Activated naive CD4-positive, alpha-beta T cell (primary cell): ENCODE measurements at regions not wholly inside any gene's neighbourhood (a gene's known extent, or its start where the extent isn't known, plus 50 kb on each side); places are given as distances from the start of the nearest gene placed in this dataset.

Source experiments
- DNase-seq, 4 experiments: peaks; one replicate each; lab custom pipeline; 2025; lab: John Stamatoyannopoulos, UW

- no peak for DNase-seq
These were observed 192.6 kb upstream of the NAV2 start for GRCh38 chr11:19519912-19520641.

DNA sequence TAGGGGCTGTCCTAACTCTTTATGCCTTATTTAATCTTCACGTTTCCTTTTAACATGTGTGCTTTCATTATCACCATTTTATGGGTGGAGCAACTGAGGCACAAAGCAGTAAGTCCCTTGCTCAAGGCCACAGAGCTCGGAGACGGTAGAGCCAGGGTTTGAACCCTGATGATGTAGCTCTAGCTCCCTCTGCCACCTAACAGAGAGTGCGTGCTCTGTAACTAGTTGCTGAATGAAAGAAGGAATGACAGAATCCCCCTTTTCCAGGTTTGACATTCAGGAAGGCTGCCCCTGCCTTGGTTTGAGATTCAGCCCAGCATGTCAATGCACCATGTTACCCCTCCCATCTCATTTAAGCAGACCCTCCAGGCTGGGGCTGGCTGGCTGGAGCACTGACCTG, 193.3 kb upstream of the NAV2 start:
- no peak for DNase-seq

DNA sequence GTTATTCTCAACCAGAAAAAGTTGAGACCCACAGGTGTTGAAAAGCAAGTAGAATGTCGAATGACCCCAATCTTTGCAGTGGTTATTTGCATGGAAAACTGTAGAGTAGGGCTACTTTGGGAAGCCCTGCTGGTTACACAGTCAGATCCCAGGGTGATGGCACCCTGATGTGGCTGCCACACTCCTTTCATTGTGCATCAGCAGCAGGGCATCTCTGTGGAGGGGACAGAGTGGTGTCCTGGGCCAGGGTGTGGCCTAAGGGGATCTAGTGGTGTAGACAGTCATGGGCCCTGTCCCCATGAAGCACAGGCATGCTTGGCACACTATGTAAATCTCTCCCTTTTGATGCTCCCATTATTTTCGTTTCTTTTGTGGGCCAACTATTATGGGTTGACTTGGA, 199.4 kb upstream of the NAV2 start:
- DNase-seq: no peak

DNA sequence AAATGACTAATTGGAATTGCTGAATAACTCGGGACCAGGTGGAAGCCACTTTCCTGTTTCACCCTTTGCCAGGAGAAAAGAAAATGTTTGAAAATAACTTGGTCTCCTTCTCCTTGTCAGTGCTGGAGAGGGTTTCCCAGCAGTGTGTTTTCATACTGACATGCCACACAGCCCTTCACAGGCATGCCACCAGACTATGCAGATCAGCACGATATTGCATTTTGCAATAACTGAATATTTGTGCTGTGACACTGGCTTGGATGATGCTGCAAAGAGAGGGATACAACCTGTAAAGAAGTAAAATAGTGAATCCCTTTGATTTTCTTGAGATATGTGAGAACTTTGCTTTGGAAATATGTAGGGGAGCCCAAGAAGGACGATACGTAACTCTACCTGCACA, 200.0 kb upstream of the NAV2 start:
- no peak for DNase-seq

- no peak for DNase-seq
These were observed 201.0 kb upstream of the NAV2 start for GRCh38 chr11:19511413-19512183.

DNA sequence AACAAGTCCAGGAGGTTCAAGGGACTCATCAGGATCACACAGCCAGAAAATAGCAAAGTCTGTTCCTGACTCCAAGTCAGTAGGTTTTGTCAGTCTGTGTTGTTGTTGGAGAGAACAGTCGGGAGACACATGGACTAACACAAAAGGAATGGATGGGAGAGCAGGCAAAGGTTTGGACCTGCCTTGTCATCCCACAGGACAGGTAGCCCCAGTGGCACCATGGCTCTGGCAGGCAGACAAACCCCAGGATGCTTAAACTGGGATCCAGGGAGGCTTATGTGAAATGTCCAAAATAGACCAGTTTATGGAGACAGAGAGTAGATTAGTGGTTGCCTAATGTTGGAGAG, 201.6 kb upstream of the NAV2 start:
- no peak for DNase-seq

- no peak for DNase-seq
These were observed 202.2 kb upstream of the NAV2 start for GRCh38 chr11:19510468-19510867.

- no peak for DNase-seq
These were observed 203.4 kb upstream of the NAV2 start for GRCh38 chr11:19509215-19509614.

GRCh38 chr11:19508165-19508564, 204.5 kb upstream of the NAV2 start:
- no peak for DNase-seq

- DNase-seq: no peak
These were observed 205.7 kb upstream of the NAV2 start for GRCh38 chr11:19506816-19507486.

- no peak for DNase-seq
These were observed 209.9 kb upstream of the NAV2 start for GRCh38 chr11:19502691-19503253.

DNA sequence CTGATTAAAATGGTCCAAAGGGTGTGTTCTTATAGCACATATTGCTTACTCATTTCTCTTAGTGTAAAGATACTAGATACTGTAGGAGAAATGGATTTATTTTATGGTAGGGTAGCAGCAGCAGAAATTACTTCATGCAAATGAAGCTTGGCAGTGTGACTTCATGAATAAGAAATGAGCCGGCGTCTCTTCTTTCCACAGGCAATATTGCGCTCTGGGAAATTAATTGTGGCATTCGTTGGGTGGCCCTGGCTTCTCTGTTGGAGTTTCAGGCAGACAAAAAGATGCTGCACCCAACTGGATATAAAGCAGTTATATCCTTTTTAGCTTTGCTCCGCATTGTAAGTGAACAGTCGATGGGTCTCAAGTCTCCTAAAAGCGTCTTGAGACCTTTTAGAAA, 211.0 kb upstream of the NAV2 start:
- no peak for DNase-seq

- no peak for DNase-seq
These were observed 212.6 kb upstream of the NAV2 start for GRCh38 chr11:19499999-19500398.

DNA sequence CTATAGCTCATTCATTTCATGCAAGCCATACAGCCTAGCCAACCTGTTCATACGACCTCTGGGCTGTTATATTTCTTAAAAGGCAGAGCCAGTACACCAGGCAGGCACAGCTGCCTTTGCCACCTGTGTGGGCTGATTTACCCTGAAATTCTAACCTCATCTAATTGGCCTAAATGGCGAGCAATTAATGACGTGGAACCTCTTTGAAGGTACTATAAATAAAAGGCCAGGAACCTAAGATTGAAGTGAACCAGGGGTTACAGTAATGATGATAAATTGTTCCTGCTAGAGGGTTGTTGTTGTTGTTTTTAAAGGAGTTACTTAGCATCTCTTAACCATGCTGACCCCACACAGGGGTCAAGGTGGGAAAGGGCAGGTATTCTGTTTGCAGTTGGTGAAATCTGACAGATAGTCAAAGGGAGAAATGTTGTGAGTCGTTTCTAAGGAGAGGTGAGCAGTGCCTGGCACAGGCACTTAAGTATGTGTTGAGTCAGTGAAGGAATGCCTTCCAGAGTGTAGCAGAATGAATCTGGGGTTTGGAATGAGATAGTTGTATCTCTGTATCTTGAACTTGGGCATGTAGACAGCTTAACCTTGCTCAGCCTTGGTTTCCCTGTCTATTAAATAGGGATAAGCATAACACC, 213.5 kb upstream of the NAV2 start:
- no peak for DNase-seq

DNA sequence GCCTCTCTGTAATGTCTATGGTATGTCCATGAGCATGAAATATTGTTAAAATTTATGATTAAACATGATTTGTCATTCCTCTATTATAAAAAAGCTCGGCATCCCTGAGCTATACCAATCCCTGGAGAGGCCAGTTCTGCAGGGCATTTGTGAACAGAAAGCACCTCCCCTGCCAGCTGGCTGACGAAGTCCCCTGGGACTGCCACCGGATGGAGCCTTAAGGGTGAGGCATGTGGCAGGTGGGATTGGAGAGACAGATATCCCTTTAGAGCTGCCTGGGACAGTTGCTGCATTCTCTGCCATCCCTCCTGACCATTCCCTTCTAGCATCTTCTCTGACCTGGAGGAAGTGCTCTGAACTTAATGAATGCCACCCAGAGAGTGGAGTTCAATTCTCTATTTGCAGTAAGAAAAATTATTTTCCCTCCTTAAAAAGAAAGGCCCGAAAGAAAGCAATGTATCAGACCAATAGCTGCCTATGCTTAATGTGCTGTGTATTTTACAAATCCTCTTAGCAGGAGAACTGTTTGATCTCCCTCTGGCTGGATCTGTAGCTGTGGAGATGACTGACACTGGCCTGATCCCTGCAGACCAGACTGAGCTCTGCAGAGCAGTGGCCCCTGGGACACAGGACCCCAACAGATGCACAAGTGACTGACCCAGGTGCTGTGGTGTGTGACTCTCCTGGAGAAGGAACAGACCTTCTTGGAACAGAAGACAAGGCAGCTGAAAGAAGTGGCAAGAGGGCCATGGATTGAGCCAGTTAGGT, 219.0 kb upstream of the NAV2 start:
- DNase-seq: no peak

GRCh38 chr11:19482319-19483100, 230.1 kb upstream of the NAV2 start:
- no peak for DNase-seq

DNA sequence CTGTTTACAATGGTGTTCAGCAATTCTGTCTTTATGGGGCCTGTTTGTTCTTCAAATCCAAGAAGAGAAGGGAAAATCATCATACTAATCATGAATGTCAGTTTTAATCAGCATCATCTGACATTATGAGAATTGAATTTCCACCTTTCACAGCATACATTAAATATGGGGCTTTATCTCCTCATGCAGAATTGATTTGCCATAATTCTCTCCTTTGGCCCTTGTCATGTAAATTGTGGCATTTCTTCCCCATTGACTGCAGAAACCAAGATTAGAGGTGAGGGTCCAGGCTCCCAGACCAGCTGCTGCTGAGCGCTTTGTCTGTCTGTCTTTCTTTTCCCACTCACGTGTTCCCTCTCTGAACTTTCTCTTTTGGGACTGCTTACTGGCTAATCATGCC, 232.1 kb upstream of the NAV2 start:
- no peak for DNase-seq

GRCh38 chr11:19478891-19479290, 233.7 kb upstream of the NAV2 start:
- DNase-seq: no peak

GRCh38 chr11:19474954-19475721, 234.4 kb upstream of the E2F8 start:
- DNase-seq: no peak

DNA sequence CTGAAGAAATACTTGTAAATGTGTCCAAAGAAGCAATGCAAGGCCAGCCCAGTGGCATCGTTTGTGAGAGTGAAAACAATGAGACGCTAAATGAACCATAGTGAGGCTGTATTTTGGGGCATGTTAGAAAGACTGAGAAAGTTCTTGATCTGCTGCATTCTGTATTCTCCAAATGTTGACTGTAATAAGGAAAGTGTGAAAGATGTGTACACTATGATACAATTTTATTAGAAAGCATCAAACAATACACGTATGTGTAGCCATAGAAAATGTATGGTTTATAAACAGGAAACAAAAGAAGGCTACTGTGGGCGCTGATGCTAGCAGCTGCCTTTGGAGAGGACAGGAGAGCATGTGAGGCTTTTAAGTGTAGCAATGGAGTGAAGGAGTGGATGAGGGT, 233.5 kb upstream of the E2F8 start:
- no peak for DNase-seq
